Neuronal stem cell (in vitro differentiated cells): ENCODE measurements at regions not wholly inside any gene's neighbourhood (a gene's known extent, or its start where the extent isn't known, plus 50 kb on each side); places are given as distances from the start of the nearest gene placed in this dataset.

ENCODE experiments used
- DNase-seq: peaks from one replicate; pipeline ENCODE4 v3.0.0-alpha.2; 2013; ENCODE audit warnings: low spot score
- H2AFZ ChIP-seq: one replicate; pipeline ENCODE4 v1.6.1; 2013; ENCODE audit warnings: mild to moderate bottlenecking, low read length, inconsistent platforms
- H2AK5ac ChIP-seq: 2 replicates; pipeline ENCODE4 v1.6.1; 2013; ENCODE audit warnings: low read depth, mild to moderate bottlenecking, inconsistent platforms, low read length, moderate library complexity, mixed read lengths
- H2BK120ac ChIP-seq: 2 replicates; pipeline ENCODE4 v1.6.1; 2013; ENCODE audit warnings: low read depth, mild to moderate bottlenecking, inconsistent platforms, low read length, moderate library complexity, mixed read lengths
- H2BK12ac ChIP-seq: one replicate; pipeline ENCODE4 v1.6.1; 2013; ENCODE audit warnings: low read length, inconsistent platforms
- H2BK15ac ChIP-seq: 2 replicates; pipeline ENCODE4 v1.6.1; 2013; ENCODE audit warnings: mild to moderate bottlenecking, low read length, inconsistent platforms, mixed read lengths
- H2BK5ac ChIP-seq: one replicate; pipeline ENCODE4 v1.6.1; 2013; ENCODE audit warnings: inconsistent platforms, mild to moderate bottlenecking, low read length, moderate library complexity
- H3K14ac ChIP-seq: one replicate; pipeline ENCODE4 v1.6.1; 2013; ENCODE audit warnings: low read length, inconsistent platforms
- H3K18ac ChIP-seq: 2 replicates; pipeline ENCODE4 v1.6.1; 2013; ENCODE audit warnings: low read length, inconsistent platforms
- H3K23ac ChIP-seq: 2 replicates; pipeline ENCODE4 v1.6.1; 2013; ENCODE audit warnings: low read depth, mild to moderate bottlenecking, mixed read lengths, low read length, inconsistent platforms; ENCODE audit not compliant: poor library complexity
- H3K27ac ChIP-seq: replicated peaks from 3 replicates; pipeline ENCODE4 v1.5.1; 2013; ENCODE audit warnings: low read length, inconsistent platforms
- H3K27me3 ChIP-seq, 3 experiments: 2 replicates each; pipeline ENCODE4 v1.6.1; 2013; ENCODE audit warnings: low read length in 3 of 3, mild to moderate bottlenecking in 2 of 3, inconsistent platforms in 1 of 3, low read depth in 1 of 3, mixed read lengths in 1 of 3, moderate library complexity in 1 of 3; ENCODE audit not compliant: control insufficient read depth in 3 of 3, insufficient read depth in 3 of 3
- H3K36me3 ChIP-seq, 2 donors: replicated peaks in 1 of 2; 2 replicates each; pipeline ENCODE4 v1.6.1; 2013; ENCODE audit warnings: low read length in 2 of 2; ENCODE audit not compliant: control insufficient read depth in 2 of 2, insufficient read depth in 2 of 2
- H3K4ac ChIP-seq: 2 replicates; pipeline ENCODE4 v1.6.1; 2013; ENCODE audit warnings: inconsistent platforms, mild to moderate bottlenecking, low read length, moderate library complexity
- H3K4me1 ChIP-seq, 2 donors: 1 replicate in 1 of 2; 2 replicates in 1 of 2; pipeline ENCODE4 v1.6.1; 2013; ENCODE audit warnings: low read length in 2 of 2, low read depth in 1 of 2; ENCODE audit not compliant: control insufficient read depth in 2 of 2, insufficient read depth in 1 of 2
- H3K4me2 ChIP-seq: one replicate; pipeline ENCODE4 v1.6.1; 2013; ENCODE audit warnings: mild to moderate bottlenecking, low read length, inconsistent platforms; ENCODE audit not compliant: insufficient read depth, poor library complexity, severe bottlenecking
- H3K4me3 ChIP-seq, 2 donors: 2 replicates each; pipeline ENCODE4 v1.5.1; 2013; ENCODE audit warnings: low read length in 2 of 2, mild to moderate bottlenecking in 2 of 2, inconsistent platforms in 1 of 2, moderate library complexity in 1 of 2
- H3K79me1 ChIP-seq: one replicate; pipeline ENCODE4 v1.6.1; 2013; ENCODE audit warnings: low read depth, mild to moderate bottlenecking, inconsistent platforms, low read length, moderate library complexity
- H3K9ac ChIP-seq: one replicate; pipeline ENCODE4 v1.6.1; 2013; ENCODE audit warnings: mild to moderate bottlenecking, low read depth, low read length, inconsistent platforms; ENCODE audit not compliant: poor library complexity
- H3K9me3 ChIP-seq, 2 donors: replicated peaks in 1 of 2; 2 replicates each; pipeline versions ENCODE3 to v1.6.1; 2013; ENCODE audit warnings: low read length in 2 of 2, mild to moderate bottlenecking in 2 of 2, inconsistent platforms in 1 of 2, low read depth in 1 of 2, mixed read lengths in 1 of 2, moderate library complexity in 1 of 2; ENCODE audit not compliant: control insufficient read depth in 2 of 2, insufficient read depth in 1 of 2
- H4K8ac ChIP-seq: one replicate; pipeline ENCODE4 v1.6.1; 2013; ENCODE audit warnings: low read depth, mild to moderate bottlenecking, inconsistent platforms, low read length, moderate library complexity
- H4K91ac ChIP-seq: one replicate; pipeline ENCODE4 v1.6.1; 2013; ENCODE audit warnings: low read length, low read depth, mild to moderate bottlenecking, inconsistent platforms; ENCODE audit not compliant: poor library complexity
- WGBS, 2 donors: extraction: QIAGEN DNeasy Blood & Tissue Kit; methylation state at CpG; one replicate each; pipeline ENCODE4 v1.1.7; 2013; ENCODE audit warnings: missing lambda C conversion rate in 2 of 2, mixed read lengths in 1 of 2; ENCODE audit not compliant: insufficient read length in 2 of 2, insufficient replicate concordance in 1 of 2; ENCODE audit errors: extremely low coverage in 2 of 2; 5-methylcytosine and 5-hydroxymethylcytosine counted together

- Histone ChIP-seq H3K14ac (no peak overlapping the region), H3K18ac (no peak overlapping the region), H3K4me2 (no peak overlapping the region), H2BK5ac (no peak overlapping the region), H3K27me3 (no peaks in the 10 kb centered on the region), H2AFZ (no peak overlapping the region), H2BK12ac (no peak overlapping the region), H2BK120ac (no peak overlapping the region), H3K4ac (no peak overlapping the region), H3K23ac (no peak overlapping the region), H2AK5ac (no peak overlapping the region), H3K79me1 (no peaks in the 10 kb centered on the region), H3K9ac (no peak overlapping the region), H3K4me3 (no peak overlapping the region), H3K36me3 (no peaks in the 10 kb centered on the region), H3K4me1 (no peaks in the 10 kb centered on the region), H3K9me3 (no peaks in the 10 kb centered on the region), H4K8ac (no peak overlapping the region), H3K27ac (no peak overlapping the region), H2BK15ac (no peak overlapping the region), H4K91ac (no peak overlapping the region)
- DNase-seq = no peak
- WGBS, 2 donors = no CpG with 5 or more reads among the region's 3 CpGs
Measured at GRCh38 chr15:88326924-88327323, 70.4 kb upstream of the NTRK3 start.

GRCh38 chr15:88324741-88325065, 68.2 kb upstream of the NTRK3 start:
- no peak overlapping the region for H3K14ac ChIP-seq
- no peak overlapping the region for H3K4ac ChIP-seq
- WGBS, 2 donors = no CpG with 5 or more reads among the region's 1 CpG
- H3K9me3 ChIP-seq = no peaks in the 10 kb centered on the region
- no peak overlapping the region for H4K91ac ChIP-seq
- H3K23ac ChIP-seq = no peak overlapping the region
- no peaks in the 10 kb centered on the region for H3K79me1 ChIP-seq
- H3K4me1 ChIP-seq = no peaks in the 10 kb centered on the region
- H2AK5ac ChIP-seq = no peak overlapping the region
- no peak overlapping the region for H3K9ac ChIP-seq
- H2BK12ac ChIP-seq = no peak overlapping the region
- no peak overlapping the region for H3K18ac ChIP-seq
- H4K8ac ChIP-seq = no peak overlapping the region
- no peak for DNase-seq
- no peak overlapping the region for H2BK5ac ChIP-seq
- H2BK15ac ChIP-seq = no peak overlapping the region
- no peaks in the 10 kb centered on the region for H3K36me3 ChIP-seq
- H2AFZ ChIP-seq = no peak overlapping the region
- no peaks in the 10 kb centered on the region for H3K27me3 ChIP-seq
- no peak overlapping the region for H3K4me2 ChIP-seq
- H3K4me3 ChIP-seq = no peak overlapping the region
- no peak overlapping the region for H3K27ac ChIP-seq
- H2BK120ac ChIP-seq = no peak overlapping the region

DNA sequence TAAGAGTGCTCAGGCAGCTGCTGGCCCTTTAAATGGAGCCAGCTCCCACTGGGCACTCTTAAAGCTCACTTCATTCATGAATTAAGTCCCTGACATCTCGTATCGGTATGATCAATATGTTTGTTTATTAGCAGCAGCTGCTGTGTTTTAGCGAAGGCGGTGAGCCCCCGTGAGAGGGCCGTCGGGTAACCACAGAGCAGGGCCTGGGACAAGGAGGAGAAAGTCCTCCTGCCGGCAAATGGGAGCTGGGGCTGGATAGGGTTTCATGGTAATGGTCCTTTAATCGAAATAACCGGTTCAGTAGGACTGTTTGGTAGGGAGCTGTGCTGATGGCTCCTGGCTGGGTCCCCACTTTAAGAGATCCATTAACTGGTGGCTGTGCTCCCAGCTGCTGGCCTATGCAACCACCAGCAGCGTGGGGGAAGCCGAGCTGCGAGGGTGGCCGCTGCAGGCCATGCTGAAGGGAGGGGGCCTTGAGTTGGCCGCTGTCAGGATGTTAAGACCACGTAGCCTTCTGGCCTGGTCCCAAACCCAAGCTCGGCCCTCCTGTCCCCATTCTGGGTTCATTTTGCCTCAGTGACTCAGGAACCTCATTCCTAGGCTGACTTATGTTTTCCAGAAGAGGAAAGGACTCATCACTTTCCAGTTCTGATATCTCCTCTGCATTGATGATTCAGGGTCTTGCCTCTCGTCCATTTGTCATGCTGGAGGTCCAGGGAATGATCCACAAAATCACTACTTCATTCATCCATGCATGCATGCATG, 67.6 kb upstream of the NTRK3 start:
- Histone ChIP-seq H3K4me3 (no peak overlapping the region), H2BK12ac (no peak overlapping the region), H3K9me3 (no peaks in the 10 kb centered on the region), H3K18ac (no peak overlapping the region), H2BK15ac (no peak overlapping the region), H2AK5ac (no peak overlapping the region), H3K4ac (no peak overlapping the region), H3K36me3 (no peaks in the 10 kb centered on the region), H3K27ac (no peak overlapping the region), H3K27me3 (no peaks in the 10 kb centered on the region), H3K79me1 (no peaks in the 10 kb centered on the region), H2BK120ac (no peak overlapping the region), H3K4me2 (no peak overlapping the region), H4K91ac (no peak overlapping the region), H3K9ac (no peak overlapping the region), H2BK5ac (peak overlapping the region; percentile 8), H3K23ac (no peak overlapping the region), H3K4me1 (no peaks in the 10 kb centered on the region), H3K14ac (no peak overlapping the region), H2AFZ (no peak overlapping the region), H4K8ac (no peak overlapping the region)
- no peak for DNase-seq
- no CpG with 5 or more reads among the region's 18 CpGs for WGBS, 2 donors

DNA sequence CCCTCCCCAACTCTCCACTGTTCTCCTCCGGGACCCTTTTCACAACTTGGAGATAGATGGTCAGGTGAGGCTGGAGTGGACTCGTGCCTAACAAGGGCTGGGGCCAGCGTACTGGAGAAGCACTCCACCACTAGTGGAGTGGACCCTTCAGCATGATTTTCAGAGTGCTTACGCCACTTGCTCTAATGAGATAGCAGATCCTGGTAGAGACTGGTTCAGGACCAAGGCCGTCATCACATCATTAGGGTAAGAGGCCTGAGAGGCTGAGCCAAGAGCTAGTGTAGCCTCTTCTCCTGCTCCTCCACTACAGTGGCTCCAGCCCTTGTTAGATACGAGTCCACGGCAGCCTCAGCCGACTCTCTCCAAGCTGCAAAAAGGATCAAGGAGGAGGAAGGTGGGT, 66.9 kb upstream of the NTRK3 start:
- no peaks in the 10 kb centered on the region for H3K79me1 ChIP-seq
- H2BK5ac ChIP-seq = no peak overlapping the region
- no peak overlapping the region for H2AFZ ChIP-seq
- no peak overlapping the region for H4K8ac ChIP-seq
- H2BK120ac ChIP-seq = no peak overlapping the region
- no CpG with 5 or more reads among the region's 8 CpGs for WGBS, 2 donors
- H3K27ac ChIP-seq = no peak overlapping the region
- no peak overlapping the region for H3K4me3 ChIP-seq
- no peaks in the 10 kb centered on the region for H3K36me3 ChIP-seq
- H3K4me2 ChIP-seq = no peak overlapping the region
- H2BK12ac ChIP-seq = no peak overlapping the region
- H3K4me1 ChIP-seq = no peaks in the 10 kb centered on the region
- no peak overlapping the region for H2BK15ac ChIP-seq
- peak overlapping the region; percentile 8 for H2AK5ac ChIP-seq
- no peak overlapping the region for H3K23ac ChIP-seq
- H4K91ac ChIP-seq = no peak overlapping the region
- no peaks in the 10 kb centered on the region for H3K9me3 ChIP-seq
- no peak overlapping the region for H3K4ac ChIP-seq
- no peak overlapping the region for H3K9ac ChIP-seq
- no peak for DNase-seq
- H3K18ac ChIP-seq = no peak overlapping the region
- H3K14ac ChIP-seq = no peak overlapping the region
- no peaks in the 10 kb centered on the region for H3K27me3 ChIP-seq
